ENCODE measurements at regions not wholly inside any gene's neighbourhood (a gene's known extent, or its start where the extent isn't known, plus 50 kb on each side); places are given as distances from the start of the nearest gene placed in this dataset.

- Histone ChIP-seq H3K27ac (no peak overlapping the region), H3K9me3 (no peaks in the 10 kb centered on the region), H3K4me3 (no peak overlapping the region), H3K4me1 (no peaks in the 10 kb centered on the region), H3K4me2 (no peak overlapping the region)
- TF ChIP-seq FOSL2 (IDR thresholded peaks at IDR 0.05) (no peak), FOSL2 (CRISPR knock-in tag; IDR thresholded peaks at IDR 0.05) (no peak), ESRRA (IDR thresholded peaks at IDR 0.05; ENCODE audit: borderline replicate concordance, low read length) (no peak), KDM5A (IDR thresholded peaks at IDR 0.05) (no peak), POLR2AphosphoS2 (conservative IDR thresholded peaks at IDR 0.05; ENCODE audit: low read length) (no peak), REST (IDR thresholded peaks at IDR 0.05) (no peak), TP53 (CRISPR knock-in tag; IDR thresholded peaks at IDR 0.05) (no peak), FOXS1 (CRISPR knock-in tag; IDR thresholded peaks at IDR 0.05) (no peak), BHLHE40 (IDR thresholded peaks at IDR 0.05; ENCODE audit: low read depth, low read length) (no peak), NPAS2 (CRISPR knock-in tag; IDR thresholded peaks at IDR 0.05; ENCODE audit: borderline replicate concordance) (no peak), HMGXB4 (CRISPR knock-in tag; IDR thresholded peaks at IDR 0.05; ENCODE audit: borderline replicate concordance) (no peak), ZC3H11A (IDR thresholded peaks at IDR 0.05) (no peak), MAX (IDR thresholded peaks at IDR 0.05) (no peak), CBX8 (IDR thresholded peaks at IDR 0.05) (no peak), CTCF (IDR thresholded peaks at IDR 0.05) (no peak), HDAC2 (IDR thresholded peaks at IDR 0.05) (no peak), ZNF302 (CRISPR knock-in tag; IDR thresholded peaks at IDR 0.05) (no peak)
- ATAC-seq (no peak), FAIRE-seq (no peak), DNase-seq (ENCODE audit: low read depth in 1 of 2, low spot score in 1 of 2) (no peak)
- POLR2A ChIA-PET, result no interaction called here
- 0% methylated on average over 1 of the region's 4 CpGs for WGBS (ENCODE audit: missing lambda C conversion rate)
- CTCF ChIA-PET, result interaction anchor here (1.0 kb wide), 1 partner anchor 1619 kb away, joined by 3 read pairs; no protein-coding TSS in a partner anchor
Measured at GRCh38 chr4:134773497-134774000, 572.0 kb upstream of the PABPC4L start.

GRCh38 chr4:134762053-134762452, 560.5 kb upstream of the PABPC4L start:
- no peak overlapping the region for H3K4me2 ChIP-seq
- H3K4me1 ChIP-seq, result no peaks in the 10 kb centered on the region
- ATAC-seq, result no peak
- 28% methylated on average over 4 of the region's 4 CpGs for WGBS (ENCODE audit: missing lambda C conversion rate)
- ChIA-PET POLR2A (no interaction called here), CTCF (interaction anchor here (0.7 kb wide), 1 partner anchor 21 kb away, joined by 3 read pairs; no protein-coding TSS in a partner anchor)
- DNase-seq (ENCODE audit: low read depth in 1 of 2, low spot score in 1 of 2), result no peak
- no peak overlapping the region for H3K27ac ChIP-seq
- H3K9me3 ChIP-seq, result no peaks in the 10 kb centered on the region
- FAIRE-seq, result no peak
- no peak overlapping the region for H3K4me3 ChIP-seq
- TF ChIP-seq NPAS2 (CRISPR knock-in tag; IDR thresholded peaks at IDR 0.05; ENCODE audit: borderline replicate concordance) (no peak), EHMT2 (IDR thresholded peaks at IDR 0.05; ENCODE audit: low read depth) (no peak), MYC (IDR thresholded peaks at IDR 0.05; ENCODE audit: borderline replicate concordance, low read length) (no peak), TFCP2L1 (CRISPR knock-in tag; IDR thresholded peaks at IDR 0.05) (no peak), ZSCAN20 (CRISPR knock-in tag; IDR thresholded peaks at IDR 0.05) (no peak), EP300 (IDR thresholded peaks at IDR 0.05) (no peak), ZFP36 (IDR thresholded peaks at IDR 0.05; ENCODE audit: borderline replicate concordance, partially characterized antibody) (no peak), FOSB (CRISPR knock-in tag; IDR thresholded peaks at IDR 0.05) (no peak), NFE2L2 (conservative IDR thresholded peaks at IDR 0.05; ENCODE audit: low read length) (no peak), HES2 (IDR thresholded peaks at IDR 0.05) (no peak), JUNB (IDR thresholded peaks at IDR 0.05) (no peak), CBX8 (IDR thresholded peaks at IDR 0.05) (no peak), KDM5A (IDR thresholded peaks at IDR 0.05) (no peak)

Measured in A549 (cell line).